Activated CD4-positive, alpha-beta T cell treated with anti-CD3 and anti-CD28 coated beads, Interleukin-2, amount 10 ng/mL, durations not matched to agents 24 days and 14 days (primary cell): ENCODE measurements at regions not wholly inside any gene's neighbourhood (a gene's known extent, or its start where the extent isn't known, plus 50 kb on each side); places are given as distances from the start of the nearest gene placed in this dataset.
"Not testable (repeated sequence)": the region's sequence is repeated elsewhere in the genome, so short reads cannot be mapped to it uniquely, and the experiment has no call there.

Experiments used
- DNase-seq: peaks from one replicate; pipeline ENCODE4 v3.0.0; 2022
- H3K27ac Mint-ChIP-seq: one replicate; pipeline ENCODE4 v1.8.0; 2022; ENCODE audit warnings: mild to moderate bottlenecking, mixed read lengths
- H3K27me3 Mint-ChIP-seq: one replicate; pipeline ENCODE4 v1.8.0; 2022; ENCODE audit warnings: mixed read lengths
- H3K36me3 Mint-ChIP-seq: one replicate; pipeline ENCODE4 v1.8.0; 2022; ENCODE audit warnings: low read depth, mild to moderate bottlenecking, mixed read lengths
- H3K4me1 Mint-ChIP-seq: one replicate; pipeline ENCODE4 v1.8.0; 2021; ENCODE audit warnings: mixed read lengths
- H3K4me3 Mint-ChIP-seq: one replicate; pipeline ENCODE4 v1.8.0; 2022; ENCODE audit warnings: mild to moderate bottlenecking, moderate library complexity, mixed read lengths
- H3K9me3 Mint-ChIP-seq: one replicate; pipeline ENCODE4 v1.8.0; 2021; ENCODE audit warnings: mixed read lengths
- intact Hi-C: fragments of 100-400 bp; cut with micrococcal nuclease; formaldehyde crosslinking; loops from one replicate; pipeline ENCODE4 v1.15.1; 2023

GRCh38 chr2:11877764-11878163 is 131.3 kb downstream of the LPIN1 start:
- intact Hi-C loops = no loop called here
- Mint-ChIP-seq H3K9me3 (no peaks in the 10 kb centered on the region), H3K4me1 (no peaks in the 10 kb centered on the region), H3K27me3 (peaks cover 21% of the 10 kb centered on the region), H3K36me3 (no peaks in the 10 kb centered on the region), H3K27ac (no peak overlapping the region), H3K4me3 (no peak overlapping the region)
- no peak for DNase-seq

GRCh38 chr2:11885253-11885652 is 138.8 kb downstream of the LPIN1 start:
- H3K27ac Mint-ChIP-seq, DNase-seq, intact Hi-C loops, H3K4me3 Mint-ChIP-seq, H3K27me3 Mint-ChIP-seq, H3K36me3 Mint-ChIP-seq, H3K9me3 Mint-ChIP-seq, H3K4me1 Mint-ChIP-seq: not testable (repeated sequence)

- H3K36me3 Mint-ChIP-seq, H3K4me1 Mint-ChIP-seq, H3K9me3 Mint-ChIP-seq, DNase-seq, intact Hi-C loops, H3K27ac Mint-ChIP-seq, H3K27me3 Mint-ChIP-seq, H3K4me3 Mint-ChIP-seq: not testable (repeated sequence)
These were observed 140.5 kb downstream of the LPIN1 start for GRCh38 chr2:11886899-11887298.

GRCh38 chr2:11889101-11889850 is 142.8 kb downstream of the LPIN1 start:
- no peaks in the 10 kb centered on the region for H3K36me3 Mint-ChIP-seq
- H3K4me1 Mint-ChIP-seq = no peaks in the 10 kb centered on the region
- peaks cover 13% of the 10 kb centered on the region for H3K9me3 Mint-ChIP-seq
- DNase-seq = no peak
- H3K27ac Mint-ChIP-seq = no peak overlapping the region
- H3K27me3 Mint-ChIP-seq = peaks cover 2% of the 10 kb centered on the region
- H3K4me3 Mint-ChIP-seq = no peak overlapping the region
- intact Hi-C loops = no loop called here

- no peak for DNase-seq
- Mint-ChIP-seq H3K27me3 (peaks cover 2% of the 10 kb centered on the region), H3K36me3 (no peaks in the 10 kb centered on the region), H3K4me1 (no peaks in the 10 kb centered on the region), H3K27ac (no peak overlapping the region), H3K9me3 (peaks cover 19% of the 10 kb centered on the region), H3K4me3 (no peak overlapping the region)
- intact Hi-C loops = no loop called here
These were observed 143.4 kb downstream of the LPIN1 start for GRCh38 chr2:11889854-11890253.

GRCh38 chr2:11891028-11891427 is 144.6 kb downstream of the LPIN1 start:
- intact Hi-C loops = no loop called here
- Mint-ChIP-seq H3K27me3 (no peaks in the 10 kb centered on the region), H3K4me3 (no peak overlapping the region), H3K36me3 (no peaks in the 10 kb centered on the region), H3K4me1 (no peaks in the 10 kb centered on the region), H3K9me3 (peaks cover 23% of the 10 kb centered on the region), H3K27ac (no peak overlapping the region)
- no peak for DNase-seq

GRCh38 chr2:11891671-11892440 is 145.4 kb downstream of the LPIN1 start:
- Mint-ChIP-seq H3K9me3 (peaks cover 23% of the 10 kb centered on the region), H3K4me1 (no peaks in the 10 kb centered on the region), H3K27me3 (no peaks in the 10 kb centered on the region), H3K36me3 (no peaks in the 10 kb centered on the region), H3K27ac (no peak overlapping the region), H3K4me3 (no peak overlapping the region)
- no peak for DNase-seq
- intact Hi-C loops = no loop called here

- Mint-ChIP-seq H3K4me1 (no peaks in the 10 kb centered on the region), H3K4me3 (no peak overlapping the region), H3K27me3 (no peaks in the 10 kb centered on the region), H3K36me3 (no peaks in the 10 kb centered on the region), H3K27ac (no peak overlapping the region), H3K9me3 (peaks cover 18% of the 10 kb centered on the region)
- no peak for DNase-seq
- intact Hi-C loops = no loop called here
These were observed 150.0 kb downstream of the LPIN1 start for GRCh38 chr2:11896386-11896785.

- peaks cover 11% of the 10 kb centered on the region for H3K9me3 Mint-ChIP-seq
- DNase-seq = no peak
- no peaks in the 10 kb centered on the region for H3K36me3 Mint-ChIP-seq
- H3K27ac Mint-ChIP-seq = no peak overlapping the region
- no peaks in the 10 kb centered on the region for H3K27me3 Mint-ChIP-seq
- no peak overlapping the region for H3K4me3 Mint-ChIP-seq
- intact Hi-C loops = no loop called here
- H3K4me1 Mint-ChIP-seq = no peaks in the 10 kb centered on the region
These were observed 152.1 kb downstream of the LPIN1 start for GRCh38 chr2:11898576-11898975.

- no peak for DNase-seq
- intact Hi-C loops = no loop called here
- H3K4me1 Mint-ChIP-seq = no peaks in the 10 kb centered on the region
- H3K27ac Mint-ChIP-seq = no peak overlapping the region
- no peak overlapping the region for H3K4me3 Mint-ChIP-seq
- H3K9me3 Mint-ChIP-seq = peaks cover 9% of the 10 kb centered on the region
- H3K27me3 Mint-ChIP-seq = peaks cover 2% of the 10 kb centered on the region
- no peaks in the 10 kb centered on the region for H3K36me3 Mint-ChIP-seq
These were observed 152.9 kb downstream of the LPIN1 start for GRCh38 chr2:11899264-11899818.

GRCh38 chr2:11900891-11901290 is 154.5 kb downstream of the LPIN1 start:
- H3K4me1 Mint-ChIP-seq, H3K4me3 Mint-ChIP-seq, H3K36me3 Mint-ChIP-seq, H3K27me3 Mint-ChIP-seq, H3K9me3 Mint-ChIP-seq, DNase-seq, intact Hi-C loops, H3K27ac Mint-ChIP-seq: not testable (repeated sequence)

- Mint-ChIP-seq H3K9me3 (no peaks in the 10 kb centered on the region), H3K36me3 (no peaks in the 10 kb centered on the region), H3K27ac (no peak overlapping the region), H3K4me3 (no peak overlapping the region), H3K4me1 (no peaks in the 10 kb centered on the region), H3K27me3 (peaks cover 2% of the 10 kb centered on the region)
- intact Hi-C loops = no loop called here
- no peak for DNase-seq
These were observed 155.1 kb downstream of the LPIN1 start for GRCh38 chr2:11901351-11902069.

- intact Hi-C loops = no loop called here
- no peak overlapping the region for H3K4me3 Mint-ChIP-seq
- H3K9me3 Mint-ChIP-seq = no peaks in the 10 kb centered on the region
- H3K27me3 Mint-ChIP-seq = peaks cover 2% of the 10 kb centered on the region
- no peak overlapping the region for H3K27ac Mint-ChIP-seq
- H3K4me1 Mint-ChIP-seq = no peaks in the 10 kb centered on the region
- no peaks in the 10 kb centered on the region for H3K36me3 Mint-ChIP-seq
- no peak for DNase-seq
These were observed 156.7 kb downstream of the LPIN1 start for GRCh38 chr2:11903085-11903606.

- peaks cover 2% of the 10 kb centered on the region for H3K27me3 Mint-ChIP-seq
- no peaks in the 10 kb centered on the region for H3K36me3 Mint-ChIP-seq
- H3K27ac Mint-ChIP-seq = no peak overlapping the region
- H3K4me3 Mint-ChIP-seq = no peak overlapping the region
- no peak for DNase-seq
- intact Hi-C loops = no loop called here
- no peaks in the 10 kb centered on the region for H3K4me1 Mint-ChIP-seq
- H3K9me3 Mint-ChIP-seq = no peaks in the 10 kb centered on the region
These were observed 157.6 kb downstream of the LPIN1 start for GRCh38 chr2:11904029-11904428.
